HepG2 (cell line): ENCODE measurements at regions not wholly inside any gene's neighbourhood (a gene's known extent, or its start where the extent isn't known, plus 50 kb on each side); places are given as distances from the start of the nearest gene placed in this dataset.
A peak's percentile ranks its signal among the peaks of the same experiment; 100 is the strongest.

Source experiments
- BRCA1 ChIP-seq: sonication (generic); formaldehyde crosslinking; IDR thresholded peaks from 2 replicates; pipeline ENCODE4 v1.4.0; 2020; ENCODE audit warnings: missing genetic modification reagents
- FOXA3 ChIP-seq: IDR thresholded peaks from 2 replicates; pipeline ENCODE4 v1.6.1; 2016; ENCODE audit warnings: missing genetic modification reagents, missing compliant biosample characterization
- HDAC2 ChIP-seq: sonication (generic); formaldehyde crosslinking; IDR thresholded peaks from 2 replicates; pipeline ENCODE4 v1.4.0; 2020; ENCODE audit warnings: missing genetic modification reagents
- HMG20A ChIP-seq: IDR thresholded peaks from 2 replicates; pipeline ENCODE4 v1.6.1; 2016; ENCODE audit warnings: borderline replicate concordance
- HNF4G ChIP-seq, 2 experiments: sonication (generic) in 1 of 2; formaldehyde crosslinking in 1 of 2; IDR thresholded peaks; 2 replicates each; pipeline versions ENCODE4 v1.4.0 to v1.6.1; 2011 to 2020; ENCODE audit warnings: borderline replicate concordance in 2 of 2, low read depth in 2 of 2, mild to moderate bottlenecking in 2 of 2, low read length in 1 of 2, missing genetic modification reagents in 1 of 2, moderate library complexity in 1 of 2
- HOXD1 ChIP-seq: sonication (generic); formaldehyde crosslinking; IDR thresholded peaks from 2 replicates; pipeline ENCODE4 v1.5.0; 2020; ENCODE audit warnings: missing genetic modification reagents
- KMT2B ChIP-seq: IDR thresholded peaks from 2 replicates; pipeline ENCODE4 v1.6.1; 2016; ENCODE audit warnings: missing genetic modification reagents, missing compliant biosample characterization
- MBD4 ChIP-seq: IDR thresholded peaks from 2 replicates; pipeline ENCODE4 v1.6.1; 2012; ENCODE audit warnings: low read length, inconsistent platforms, borderline replicate concordance
- NFRKB ChIP-seq: fragments of 450-650 bp; IDR thresholded peaks from 2 replicates; pipeline ENCODE4 v1.6.1; 2017
- TCF7L2 ChIP-seq: IDR thresholded peaks from 2 replicates; pipeline ENCODE4 v1.6.1; 2011; ENCODE audit warnings: mild to moderate bottlenecking, low read depth, low read length, moderate library complexity
- U2AF2 ChIP-seq: fragments of 200-400 bp; formaldehyde crosslinking; IDR thresholded peaks from 2 replicates; pipeline ENCODE4 v1.6.1; 2017; ENCODE audit warnings: low read depth, mild to moderate bottlenecking, low read length
- XBP1 ChIP-seq: sonication (generic); formaldehyde crosslinking; IDR thresholded peaks from 2 replicates; pipeline ENCODE4 v1.5.0; 2020; ENCODE audit warnings: missing genetic modification reagents
- ZFY ChIP-seq: sonication (generic); formaldehyde crosslinking; IDR thresholded peaks from 2 replicates; pipeline ENCODE4 v1.4.0; 2020; ENCODE audit warnings: missing genetic modification reagents
- ZKSCAN1 ChIP-seq: fragments of 150-350 bp; IDR thresholded peaks from 2 replicates; pipeline ENCODE4 v1.6.1; 2014; ENCODE audit warnings: low read length
- ZNF124 ChIP-seq: sonication (generic); formaldehyde crosslinking; IDR thresholded peaks from 2 replicates; pipeline ENCODE4 v1.4.0; 2020; ENCODE audit warnings: missing genetic modification reagents
- ZNF292 ChIP-seq: sonication (generic); formaldehyde crosslinking; IDR thresholded peaks from 2 replicates; pipeline ENCODE4 v1.8.1; 2022; ENCODE audit warnings: mild to moderate bottlenecking, low read depth, missing genetic modification reagents, borderline replicate concordance
- ZNF484 ChIP-seq: sonication (generic); formaldehyde crosslinking; IDR thresholded peaks from 2 replicates; pipeline ENCODE4 v1.5.1; 2020; ENCODE audit warnings: mild to moderate bottlenecking, low read depth, missing genetic modification reagents, borderline replicate concordance
- ZNF614 ChIP-seq: IDR thresholded peaks from 2 replicates; pipeline ENCODE4 v1.6.1; 2018; ENCODE audit warnings: missing biosample characterization, missing genetic modification reagents, inconsistent platforms, borderline replicate concordance
- ZNF652 ChIP-seq: IDR thresholded peaks from 2 replicates; pipeline ENCODE4 v1.6.1; 2016; ENCODE audit warnings: low read depth, borderline replicate concordance
- ZNF746 ChIP-seq: sonication (generic); formaldehyde crosslinking; IDR thresholded peaks from 2 replicates; pipeline ENCODE4 v1.8.0; 2022; ENCODE audit warnings: mild to moderate bottlenecking, missing genetic modification reagents
- ZNF761 ChIP-seq: sonication (generic); formaldehyde crosslinking; conservative IDR thresholded peaks from 2 replicates; pipeline ENCODE4 v1.4.0; 2020; ENCODE audit warnings: mild to moderate bottlenecking, missing genetic modification reagents
- TF ChIP-seq, protein P1 (sequence below): sonication (generic); formaldehyde crosslinking; IDR thresholded peaks from 2 replicates; pipeline ENCODE4 v1.4.0; 2020; ENCODE audit warnings: missing genetic modification reagents
- TF ChIP-seq, protein P2 (sequence below): IDR thresholded peaks from 2 replicates; pipeline ENCODE4 v1.6.1; 2016
- TF ChIP-seq, protein P3 (sequence below): IDR thresholded peaks from 2 replicates; pipeline ENCODE4 v1.6.1; 2012; ENCODE audit warnings: low read depth, low read length, improper control_type of control experiment
- TF ChIP-seq, protein P4 (sequence below): sonication (generic); formaldehyde crosslinking; IDR thresholded peaks from 2 replicates; pipeline ENCODE4 v1.4.0; 2020; ENCODE audit warnings: mild to moderate bottlenecking, missing genetic modification reagents
- TF ChIP-seq, protein P5 (sequence below): sonication (generic); formaldehyde crosslinking; conservative IDR thresholded peaks from 2 replicates; pipeline ENCODE4 v1.8.0; 2022; ENCODE audit warnings: low read depth, missing genetic modification reagents

DNA sequence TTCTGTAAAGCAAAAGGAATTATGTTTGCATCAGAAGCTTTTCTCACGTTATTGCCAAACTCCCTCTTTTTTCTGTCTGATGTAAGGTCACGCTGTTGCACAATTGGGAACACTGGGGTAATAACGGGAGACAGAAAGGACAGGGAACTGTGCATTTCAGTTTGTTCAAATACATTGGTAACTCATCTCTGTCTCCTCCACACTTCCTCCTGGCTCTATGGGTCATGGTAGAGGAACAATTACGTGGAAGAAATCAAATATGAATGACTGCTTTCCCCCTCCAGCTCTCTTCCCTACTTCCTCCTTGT is 132.2 kb upstream of the TNFAIP3 start (continued):
- TF ChIP-seq, protein P1, sequence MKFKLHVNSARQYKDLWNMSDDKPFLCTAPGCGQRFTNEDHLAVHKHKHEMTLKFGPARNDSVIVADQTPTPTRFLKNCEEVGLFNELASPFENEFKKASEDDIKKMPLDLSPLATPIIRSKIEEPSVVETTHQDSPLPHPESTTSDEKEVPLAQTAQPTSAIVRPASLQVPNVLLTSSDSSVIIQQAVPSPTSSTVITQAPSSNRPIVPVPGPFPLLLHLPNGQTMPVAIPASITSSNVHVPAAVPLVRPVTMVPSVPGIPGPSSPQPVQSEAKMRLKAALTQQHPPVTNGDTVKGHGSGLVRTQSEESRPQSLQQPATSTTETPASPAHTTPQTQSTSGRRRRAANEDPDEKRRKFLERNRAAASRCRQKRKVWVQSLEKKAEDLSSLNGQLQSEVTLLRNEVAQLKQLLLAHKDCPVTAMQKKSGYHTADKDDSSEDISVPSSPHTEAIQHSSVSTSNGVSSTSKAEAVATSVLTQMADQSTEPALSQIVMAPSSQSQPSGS (CRISPR knock-in tag): peak; percentile 70; the same call in 1 of the 2 replicates
- TF ChIP-seq ZNF761: 0 out of 2 replicates have a peak, but pooled peaks have one; percentile 46
- peak; percentile 89; the same call in 1 of the 2 replicates for TF ChIP-seq ZNF124 (CRISPR knock-in tag)
- TF ChIP-seq ZKSCAN1: no peak
- no peak for TF ChIP-seq ZNF652
- 0 out of 2 replicates have a peak, but pooled peaks have one; percentile 63 for TF ChIP-seq MBD4
- no peak for TF ChIP-seq ZNF746 (CRISPR knock-in tag)
- TF ChIP-seq HNF4G (IDR thresholded peaks at IDR 0.05; ENCODE audit: borderline replicate concordance, low read depth, low read length): peak; percentile 63; the same call in 1 of the 2 replicates
- no peak for TF ChIP-seq HNF4G (CRISPR knock-in tag; IDR thresholded peaks at IDR 0.05; ENCODE audit: borderline replicate concordance, low read depth)
- peak; percentile 79; the same call in 1 of the 2 replicates for TF ChIP-seq ZNF292 (CRISPR knock-in tag)
- peak; percentile 91 for TF ChIP-seq ZNF614
- peak; percentile 88 for TF ChIP-seq HDAC2
- TF ChIP-seq, protein P2, sequence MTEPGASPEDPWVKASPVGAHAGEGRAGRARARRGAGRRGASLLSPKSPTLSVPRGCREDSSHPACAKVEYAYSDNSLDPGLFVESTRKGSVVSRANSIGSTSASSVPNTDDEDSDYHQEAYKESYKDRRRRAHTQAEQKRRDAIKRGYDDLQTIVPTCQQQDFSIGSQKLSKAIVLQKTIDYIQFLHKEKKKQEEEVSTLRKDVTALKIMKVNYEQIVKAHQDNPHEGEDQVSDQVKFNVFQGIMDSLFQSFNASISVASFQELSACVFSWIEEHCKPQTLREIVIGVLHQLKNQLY (CRISPR knock-in tag): 0 out of 2 replicates have a peak, but pooled peaks have one; percentile 31
- TF ChIP-seq, protein P3, sequence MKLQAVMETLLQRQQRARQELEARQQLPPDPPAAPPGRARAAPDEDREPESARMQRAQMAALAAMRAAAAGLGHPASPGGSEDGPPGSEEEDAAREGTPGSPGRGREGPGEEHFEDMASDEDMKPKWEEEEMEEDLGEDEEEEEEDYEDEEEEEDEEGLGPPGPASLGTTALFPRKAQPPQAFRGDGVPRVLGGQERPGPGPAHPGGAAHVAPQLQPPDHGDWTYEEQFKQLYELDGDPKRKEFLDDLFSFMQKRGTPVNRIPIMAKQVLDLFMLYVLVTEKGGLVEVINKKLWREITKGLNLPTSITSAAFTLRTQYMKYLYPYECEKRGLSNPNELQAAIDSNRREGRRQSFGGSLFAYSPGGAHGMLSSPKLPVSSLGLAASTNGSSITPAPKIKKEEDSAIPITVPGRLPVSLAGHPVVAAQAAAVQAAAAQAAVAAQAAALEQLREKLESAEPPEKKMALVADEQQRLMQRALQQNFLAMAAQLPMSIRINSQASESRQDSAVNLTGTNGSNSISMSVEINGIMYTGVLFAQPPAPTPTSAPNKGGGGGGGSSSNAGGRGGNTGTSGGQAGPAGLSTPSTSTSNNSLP: peak; percentile 75
- TF ChIP-seq KMT2B: peak; percentile 71; the same call in 1 of the 2 replicates
- no peak for TF ChIP-seq BRCA1 (CRISPR knock-in tag)
- TF ChIP-seq ZFY (CRISPR knock-in tag): peak; percentile 27; the same call in 1 of the 2 replicates
- peak; percentile 90 for TF ChIP-seq FOXA3 (CRISPR knock-in tag)
- peak; percentile 68; the same call in 1 of the 2 replicates for TF ChIP-seq HOXD1
- TF ChIP-seq, protein P4, sequence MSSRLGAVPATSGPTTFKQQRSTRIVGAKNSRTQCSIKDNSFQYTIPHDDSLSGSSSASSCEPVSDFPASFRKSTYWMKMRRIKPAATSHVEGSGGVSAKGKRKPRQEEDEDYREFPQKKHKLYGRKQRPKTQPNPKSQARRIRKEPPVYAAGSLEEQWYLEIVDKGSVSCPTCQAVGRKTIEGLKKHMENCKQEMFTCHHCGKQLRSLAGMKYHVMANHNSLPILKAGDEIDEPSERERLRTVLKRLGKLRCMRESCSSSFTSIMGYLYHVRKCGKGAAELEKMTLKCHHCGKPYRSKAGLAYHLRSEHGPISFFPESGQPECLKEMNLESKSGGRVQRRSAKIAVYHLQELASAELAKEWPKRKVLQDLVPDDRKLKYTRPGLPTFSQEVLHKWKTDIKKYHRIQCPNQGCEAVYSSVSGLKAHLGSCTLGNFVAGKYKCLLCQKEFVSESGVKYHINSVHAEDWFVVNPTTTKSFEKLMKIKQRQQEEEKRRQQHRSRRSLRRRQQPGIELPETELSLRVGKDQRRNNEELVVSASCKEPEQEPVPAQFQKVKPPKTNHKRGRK (CRISPR knock-in tag): no peak; the same call in 1 of the 2 replicates
- TF ChIP-seq ZNF484: no peak
- no peak for TF ChIP-seq NFRKB
- TF ChIP-seq, protein P5, sequence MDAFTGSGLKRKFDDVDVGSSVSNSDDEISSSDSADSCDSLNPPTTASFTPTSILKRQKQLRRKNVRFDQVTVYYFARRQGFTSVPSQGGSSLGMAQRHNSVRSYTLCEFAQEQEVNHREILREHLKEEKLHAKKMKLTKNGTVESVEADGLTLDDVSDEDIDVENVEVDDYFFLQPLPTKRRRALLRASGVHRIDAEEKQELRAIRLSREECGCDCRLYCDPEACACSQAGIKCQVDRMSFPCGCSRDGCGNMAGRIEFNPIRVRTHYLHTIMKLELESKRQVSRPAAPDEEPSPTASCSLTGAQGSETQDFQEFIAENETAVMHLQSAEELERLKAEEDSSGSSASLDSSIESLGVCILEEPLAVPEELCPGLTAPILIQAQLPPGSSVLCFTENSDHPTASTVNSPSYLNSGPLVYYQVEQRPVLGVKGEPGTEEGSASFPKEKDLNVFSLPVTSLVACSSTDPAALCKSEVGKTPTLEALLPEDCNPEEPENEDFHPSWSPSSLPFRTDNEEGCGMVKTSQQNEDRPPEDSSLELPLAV (CRISPR knock-in tag): no peak
- TF ChIP-seq HMG20A (CRISPR knock-in tag): peak; percentile 95
- no peak for TF ChIP-seq U2AF2
- TF ChIP-seq TCF7L2: no peak
- TF ChIP-seq XBP1: no peak
